ENCODE measurements at regions not wholly inside any gene's neighbourhood (a gene's known extent, or its start where the extent isn't known, plus 50 kb on each side); places are given as distances from the start of the nearest gene placed in this dataset.

DNA sequence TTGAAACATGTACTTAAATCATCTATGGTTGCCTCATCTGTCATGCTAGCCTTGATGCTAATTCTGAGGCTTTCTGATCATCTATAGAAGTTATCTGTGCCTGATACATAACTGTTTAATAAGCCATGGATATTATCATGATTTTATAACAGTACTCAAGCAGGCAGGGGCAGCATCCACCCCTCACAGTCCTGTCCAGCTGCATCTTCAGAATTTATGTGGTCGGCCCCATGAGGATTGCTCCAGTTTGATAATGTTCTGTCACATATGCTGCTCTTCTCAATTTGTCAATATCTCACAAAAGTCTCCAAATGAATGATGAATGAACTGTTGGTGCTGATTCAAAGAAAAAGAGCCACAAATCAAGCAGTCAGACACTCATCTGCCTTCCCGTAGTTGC lies 335.1 kb upstream of the POM121L12 start:
- TF ChIP-seq POLR2A (IDR thresholded peaks at IDR 0.05; ENCODE audit: low read depth, low read length) (no peak), POLR2AphosphoS5 (IDR thresholded peaks at IDR 0.05; ENCODE audit: low read depth, low read length) (no peak)
